ENCODE measurements at regions not wholly inside any gene's neighbourhood (a gene's known extent, or its start where the extent isn't known, plus 50 kb on each side); places are given as distances from the start of the nearest gene placed in this dataset.

DNA sequence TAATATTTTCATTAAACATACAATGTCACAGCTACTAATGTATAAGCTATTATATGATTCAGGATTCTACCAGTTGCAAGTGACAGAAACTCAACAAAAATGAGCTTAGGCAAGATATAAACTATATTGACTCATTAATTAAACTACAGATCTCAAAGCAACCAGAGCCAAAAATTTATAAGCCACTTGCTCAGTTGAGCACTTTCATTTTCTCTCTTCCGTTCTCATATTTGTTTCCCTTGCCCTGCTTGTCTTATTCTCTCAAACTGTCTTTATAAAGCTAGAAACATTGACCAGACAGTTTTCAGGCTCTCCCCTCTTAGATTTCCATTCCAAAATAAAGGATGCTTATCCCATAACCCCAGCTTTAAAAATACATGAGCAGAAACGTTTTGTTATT is 60.2 kb upstream of the DGKB start:
- no peak for DNase-seq

DNA sequence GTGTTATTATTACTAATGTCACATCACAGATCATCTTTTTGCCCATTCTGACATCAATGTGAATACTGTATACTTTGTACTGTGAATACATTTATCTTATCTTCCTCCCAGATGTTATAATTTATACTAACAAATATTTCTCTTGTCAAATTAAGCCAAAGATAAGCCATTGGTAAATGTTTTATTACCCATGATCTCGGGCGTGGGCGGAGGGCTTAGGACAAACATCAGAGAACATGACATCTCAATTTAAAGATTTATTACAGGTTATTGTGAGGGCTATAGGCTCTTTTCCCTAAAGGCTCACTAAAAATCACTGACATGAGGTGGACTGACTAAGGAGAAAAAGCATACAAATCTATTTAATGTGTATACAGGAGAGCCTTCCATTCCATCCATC is 58.2 kb upstream of the DGKB start:
- no peak for DNase-seq

DNA sequence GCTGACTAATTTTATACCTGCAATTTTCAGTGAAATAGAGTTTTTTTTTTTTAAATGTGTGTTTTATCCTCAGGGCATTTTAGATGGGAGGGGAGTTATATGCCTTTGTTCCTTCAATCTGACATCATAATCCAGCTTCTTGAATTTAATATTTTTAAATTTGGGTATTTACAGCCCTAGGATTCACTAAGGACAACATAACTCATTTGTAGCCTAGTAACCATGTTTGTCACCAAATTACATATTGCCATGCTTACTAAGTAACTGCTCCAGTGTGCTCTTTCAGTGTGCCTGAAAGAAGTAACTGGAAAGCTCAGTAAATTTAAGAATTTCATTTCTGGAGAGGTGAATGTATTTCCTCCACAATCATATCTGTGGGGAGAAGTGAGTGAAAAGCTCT is 56.8 kb upstream of the DGKB start:
- no peak for DNase-seq

DNA sequence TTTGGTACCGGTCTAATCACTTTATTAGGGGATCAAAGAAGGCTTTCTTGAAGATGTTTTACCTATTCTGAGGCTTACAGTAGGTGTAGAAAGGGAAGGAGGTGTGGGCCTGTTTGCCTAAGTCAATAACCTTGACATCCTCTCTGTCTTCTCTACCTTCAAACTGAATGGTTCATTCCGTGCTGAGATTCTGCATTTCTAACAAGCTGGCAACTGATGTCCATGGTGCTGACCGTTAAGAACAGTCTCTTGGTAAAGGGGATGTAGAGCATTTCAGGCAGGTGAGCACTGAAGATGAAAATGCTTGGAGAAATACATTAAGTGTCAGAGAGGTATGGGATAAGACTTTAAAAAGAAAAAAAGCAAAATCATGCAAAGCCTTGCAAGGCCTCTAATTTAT is 51.5 kb upstream of the DGKB start:
- DNase-seq: no peak

All from inflammatory macrophage (primary cell).